ENCODE measurements at regions not wholly inside any gene's neighbourhood (a gene's known extent, or its start where the extent isn't known, plus 50 kb on each side); places are given as distances from the start of the nearest gene placed in this dataset.

DNA sequence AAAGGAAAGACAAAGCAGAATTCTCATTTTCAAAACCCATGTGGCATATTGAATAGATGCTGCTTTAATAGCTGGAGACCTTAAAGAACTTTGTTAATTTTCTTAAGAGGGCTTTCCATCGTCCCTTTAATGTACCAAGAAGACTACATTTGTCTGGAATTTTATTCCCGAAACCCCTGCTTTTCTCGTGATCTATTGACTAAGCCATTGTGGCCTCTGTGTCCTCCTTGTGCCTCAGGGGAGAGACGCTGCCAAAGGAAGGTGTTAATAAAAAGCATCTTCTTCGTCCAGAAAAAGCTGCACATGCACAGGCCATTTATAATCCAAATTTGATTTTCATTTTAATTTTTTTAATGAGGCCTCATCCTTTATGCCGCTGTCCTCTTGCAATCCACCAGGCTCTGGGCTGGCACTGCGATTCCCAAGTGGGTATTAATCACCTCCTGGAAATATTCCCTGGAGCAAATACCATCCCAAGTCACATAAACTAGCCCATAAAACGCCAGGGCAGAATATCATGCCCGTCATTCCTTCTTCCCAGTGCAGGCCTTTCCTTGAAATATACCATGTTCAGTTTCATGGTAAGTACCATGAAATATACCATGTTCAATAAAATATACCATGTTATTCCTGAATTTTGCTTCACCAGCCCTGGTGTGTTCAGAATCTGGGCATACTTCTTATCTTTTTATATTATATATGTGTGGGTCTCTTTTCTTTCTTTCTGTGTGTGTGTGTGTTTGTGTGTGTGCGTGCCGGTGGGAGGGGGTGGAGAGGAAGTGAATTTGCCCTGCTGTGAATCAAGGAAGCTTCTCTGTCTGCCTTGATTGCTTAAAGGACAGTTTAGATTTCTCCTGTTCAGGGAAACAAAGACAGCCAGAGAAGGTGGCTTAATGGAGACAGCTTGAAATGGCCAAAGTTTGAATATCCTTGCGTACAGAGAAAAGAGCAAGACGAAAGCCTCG is 147.6 kb downstream of the PHETA1 start:
- no peak for TF ChIP-seq POLR2A (IDR thresholded peaks at IDR 0.05)
- TF ChIP-seq, protein P1, sequence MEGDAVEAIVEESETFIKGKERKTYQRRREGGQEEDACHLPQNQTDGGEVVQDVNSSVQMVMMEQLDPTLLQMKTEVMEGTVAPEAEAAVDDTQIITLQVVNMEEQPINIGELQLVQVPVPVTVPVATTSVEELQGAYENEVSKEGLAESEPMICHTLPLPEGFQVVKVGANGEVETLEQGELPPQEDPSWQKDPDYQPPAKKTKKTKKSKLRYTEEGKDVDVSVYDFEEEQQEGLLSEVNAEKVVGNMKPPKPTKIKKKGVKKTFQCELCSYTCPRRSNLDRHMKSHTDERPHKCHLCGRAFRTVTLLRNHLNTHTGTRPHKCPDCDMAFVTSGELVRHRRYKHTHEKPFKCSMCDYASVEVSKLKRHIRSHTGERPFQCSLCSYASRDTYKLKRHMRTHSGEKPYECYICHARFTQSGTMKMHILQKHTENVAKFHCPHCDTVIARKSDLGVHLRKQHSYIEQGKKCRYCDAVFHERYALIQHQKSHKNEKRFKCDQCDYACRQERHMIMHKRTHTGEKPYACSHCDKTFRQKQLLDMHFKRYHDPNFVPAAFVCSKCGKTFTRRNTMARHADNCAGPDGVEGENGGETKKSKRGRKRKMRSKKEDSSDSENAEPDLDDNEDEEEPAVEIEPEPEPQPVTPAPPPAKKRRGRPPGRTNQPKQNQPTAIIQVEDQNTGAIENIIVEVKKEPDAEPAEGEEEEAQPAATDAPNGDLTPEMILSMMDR (IDR thresholded peaks at IDR 0.05): no peak

Measured in heart left ventricle (tissue), 13 donors.